ENCODE measurements at regions not wholly inside any gene's neighbourhood (a gene's known extent, or its start where the extent isn't known, plus 50 kb on each side); places are given as distances from the start of the nearest gene placed in this dataset.

DNA sequence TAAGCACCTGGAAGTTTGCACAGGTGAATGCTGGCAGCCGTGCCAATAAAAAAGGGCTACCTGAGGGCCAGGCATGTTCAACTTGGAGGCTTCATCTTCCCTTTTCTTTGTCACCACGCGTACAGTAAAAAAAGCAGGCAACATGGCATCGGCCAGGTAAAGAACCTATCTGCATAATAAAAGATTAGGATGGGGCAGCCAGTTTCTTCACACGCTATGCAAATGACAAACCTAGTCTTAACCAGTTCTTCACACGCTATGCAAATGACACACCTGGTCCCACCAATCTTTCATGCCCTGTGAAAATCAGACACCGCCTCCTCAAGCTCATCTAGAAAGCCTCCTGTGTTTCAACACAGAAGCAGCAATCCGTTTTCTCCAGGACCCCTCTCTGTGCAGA, 413.4 kb downstream of the HLX start:
- DNase-seq (ENCODE audit: low spot score) = no peak

DNA sequence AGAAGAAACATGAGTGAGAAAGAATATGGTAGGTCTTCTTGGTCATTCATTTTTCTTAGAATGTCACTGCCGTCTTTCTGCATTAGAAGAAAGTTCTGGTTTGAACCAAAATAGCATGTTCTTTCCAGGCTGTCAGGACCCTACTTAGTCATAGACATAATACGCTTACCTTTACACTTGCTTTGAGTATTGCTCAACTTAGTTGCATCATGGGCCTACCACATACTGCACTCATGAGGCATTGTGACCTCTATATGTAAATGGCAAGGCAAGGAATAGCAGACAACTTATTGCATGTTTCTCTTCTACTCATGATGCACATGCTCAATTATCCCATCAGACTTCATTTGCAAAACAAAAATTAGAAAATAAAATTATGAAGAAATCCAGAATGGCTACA, 415.0 kb downstream of the HLX start:
- no peak for DNase-seq (ENCODE audit: low spot score)

DNA sequence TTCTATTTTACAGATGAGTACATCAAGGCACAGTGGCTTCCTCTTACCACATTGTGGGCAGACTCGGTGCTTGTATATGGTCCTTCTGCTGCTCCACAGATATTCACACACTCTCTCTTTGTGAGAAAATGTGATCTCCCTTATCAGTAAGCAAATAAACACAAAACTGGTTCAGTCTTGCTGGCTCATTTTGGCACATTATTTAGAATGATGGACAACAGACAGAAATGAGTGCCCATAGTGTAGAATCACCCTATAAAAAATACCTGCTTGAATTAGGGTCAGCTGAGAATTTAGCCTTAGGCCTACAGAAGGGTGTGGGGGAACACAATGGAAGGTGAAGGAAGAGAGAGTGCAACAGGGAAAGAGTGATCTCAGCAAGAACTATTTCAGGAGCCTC, 423.1 kb downstream of the HLX start:
- DNase-seq (ENCODE audit: low spot score) = no peak

DNA sequence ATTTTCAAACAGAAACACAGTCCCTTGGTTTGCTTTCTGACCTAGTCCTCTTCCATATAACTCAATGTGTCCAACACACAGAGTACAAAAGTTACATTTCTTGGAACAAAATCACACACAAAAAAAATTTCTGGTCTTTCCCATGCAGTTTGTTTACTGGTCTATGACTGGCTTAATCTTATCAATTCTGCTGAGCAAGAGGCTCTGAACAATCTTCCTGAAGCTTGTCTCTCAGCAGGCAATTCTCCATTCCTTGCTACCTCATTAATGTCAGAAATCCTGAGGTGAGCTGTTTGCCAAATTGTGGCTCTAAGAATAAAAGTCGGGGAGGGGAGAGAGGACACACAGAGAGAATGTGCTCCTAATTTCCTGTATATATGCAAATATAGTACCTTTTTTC, 423.6 kb downstream of the HLX start:
- DNase-seq (ENCODE audit: low spot score) = peak; percentile 46

DNA sequence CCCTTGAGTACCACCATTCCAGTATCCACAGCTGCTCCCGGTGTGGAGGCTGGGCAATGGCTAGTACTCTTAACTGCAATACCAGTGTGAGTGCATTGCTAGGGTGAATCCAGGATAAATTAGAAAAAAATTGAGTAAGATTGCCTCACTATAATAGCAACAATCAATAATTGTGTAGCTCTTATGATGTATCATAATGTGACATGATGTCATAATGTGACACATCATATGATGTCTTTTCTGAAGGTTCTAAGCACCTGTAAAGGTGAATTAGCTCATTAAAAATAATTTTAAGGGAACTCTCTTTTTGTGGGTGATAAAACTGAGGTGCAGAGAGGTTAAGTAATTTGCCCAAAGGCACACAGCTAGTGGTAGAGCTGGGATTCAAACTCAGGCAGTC, 424.4 kb downstream of the HLX start:
- no peak for DNase-seq (ENCODE audit: low spot score)

DNA sequence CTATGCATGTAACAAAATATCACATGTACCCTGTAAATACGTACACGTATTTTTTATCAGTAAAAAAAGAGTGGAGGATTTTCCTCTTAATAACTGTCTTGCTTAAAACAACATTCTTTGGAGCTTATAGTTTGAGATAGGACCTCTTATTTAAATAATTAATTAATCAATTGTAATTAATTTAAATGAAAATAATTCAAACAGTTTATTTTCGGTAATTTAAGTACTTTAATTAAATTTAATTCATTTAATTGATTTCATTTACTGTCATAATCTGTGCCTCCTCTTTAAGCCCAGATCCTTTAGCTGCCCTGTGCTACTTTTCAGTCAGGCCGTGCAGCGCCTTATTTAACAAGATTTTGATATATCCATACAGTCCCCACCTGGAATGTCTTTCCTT, 427.0 kb downstream of the HLX start:
- no peak for DNase-seq (ENCODE audit: low spot score)

DNA sequence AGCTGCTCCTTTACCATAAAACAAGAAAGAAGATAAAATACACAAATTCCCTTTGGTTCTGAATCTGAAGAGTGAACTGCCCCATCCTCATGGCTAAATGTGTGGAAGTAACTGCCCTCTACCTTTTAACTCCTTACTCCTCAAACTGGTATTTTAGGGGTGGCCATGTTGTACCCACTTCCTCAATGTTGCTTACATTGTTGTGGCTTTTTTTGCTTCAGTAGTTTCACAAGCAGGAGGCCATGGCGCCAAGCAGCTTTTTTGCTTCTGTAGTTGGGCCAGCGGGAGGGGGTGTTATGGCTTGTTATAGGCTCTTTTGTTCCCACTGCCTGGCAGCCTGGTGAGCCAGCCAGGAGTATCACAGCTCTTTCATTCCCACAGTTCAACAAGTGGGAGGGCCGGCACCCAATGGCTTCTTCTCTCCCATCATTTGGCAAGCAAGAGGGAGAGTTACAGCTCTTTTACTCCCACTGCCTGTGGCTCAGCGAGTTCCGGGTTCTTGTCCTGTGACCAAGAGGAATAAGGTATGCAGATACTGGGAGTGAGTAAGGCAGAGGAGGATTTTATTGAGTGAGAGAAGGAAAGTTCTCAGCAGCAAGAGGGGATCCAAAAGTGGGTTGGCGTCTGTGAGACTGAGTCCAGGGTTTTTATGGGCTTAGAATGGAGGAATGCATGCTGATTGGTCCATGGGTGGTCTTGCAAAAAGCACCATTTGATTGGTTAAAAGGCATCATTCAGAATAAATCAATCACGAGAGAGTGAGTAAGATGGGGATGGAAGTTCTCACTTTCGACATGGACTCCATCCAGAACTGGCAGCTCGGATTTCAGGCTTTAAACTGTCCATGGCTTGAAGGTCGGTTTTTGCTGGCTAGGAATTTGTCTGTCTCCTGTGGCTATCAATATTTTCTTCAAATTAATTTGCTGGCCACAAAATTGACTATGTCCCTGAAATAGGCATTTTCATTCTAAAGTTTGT, 429.6 kb downstream of the HLX start:
- no peak for DNase-seq (ENCODE audit: low spot score)

DNA sequence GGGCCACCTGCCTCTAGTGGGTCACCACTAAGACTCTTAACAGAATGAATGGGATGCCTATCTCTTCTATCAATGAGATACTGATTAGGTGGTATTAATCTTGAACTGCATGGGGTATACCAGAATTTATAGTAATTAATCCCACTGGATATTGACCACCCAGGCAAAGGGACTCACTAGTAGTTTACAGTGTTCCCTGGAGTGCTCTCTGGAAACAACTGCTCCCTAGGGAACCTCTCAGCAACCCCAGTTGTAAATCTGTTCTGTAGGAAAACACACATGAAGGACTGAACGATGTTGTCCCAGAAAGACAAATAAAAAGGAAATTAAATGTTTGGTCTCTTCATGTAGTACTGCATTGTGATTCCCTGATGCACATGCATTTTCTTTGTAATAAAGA, 430.5 kb downstream of the HLX start:
- no peak for DNase-seq (ENCODE audit: low spot score)

DNA sequence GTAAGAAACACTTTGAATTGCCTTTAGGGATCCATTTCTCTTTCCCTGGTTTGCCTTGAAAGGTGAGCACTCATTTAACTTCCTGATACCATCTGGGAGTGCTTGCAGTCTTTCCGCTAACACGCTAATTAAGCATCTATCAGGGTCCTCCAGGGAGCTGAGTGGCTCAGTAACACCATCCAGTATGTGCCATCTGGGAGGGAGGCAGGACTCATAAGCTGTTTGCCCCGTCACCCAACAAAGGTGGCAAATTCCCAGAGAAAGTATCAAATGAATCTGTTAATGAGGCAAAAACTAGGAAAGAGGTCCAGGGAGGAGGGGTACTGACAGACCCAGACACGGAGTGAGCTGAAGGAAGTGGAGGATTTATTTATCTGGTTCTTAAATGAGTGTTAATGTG, 430.9 kb downstream of the HLX start:
- no peak for DNase-seq (ENCODE audit: low spot score)

DNA sequence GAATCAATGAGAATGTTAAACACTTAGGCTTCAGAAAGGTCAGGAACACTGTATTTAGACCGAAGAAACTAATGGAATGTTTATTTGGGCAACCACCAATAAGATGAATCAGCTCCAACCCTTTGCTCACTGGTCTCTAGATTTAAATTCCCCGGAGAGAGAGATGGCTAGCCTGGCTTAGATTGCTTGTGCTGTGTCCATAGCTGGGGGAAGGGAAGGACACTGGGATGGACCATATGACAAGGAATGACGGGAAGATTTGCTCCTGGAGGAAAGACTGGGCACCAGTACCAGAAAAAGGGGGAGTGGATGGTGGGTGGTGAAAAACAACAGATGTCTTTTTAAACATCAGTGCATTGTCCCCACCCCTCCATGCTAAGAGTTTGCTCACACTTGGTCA, 426.6 kb downstream of the DUSP10 start:
- DNase-seq (ENCODE audit: low spot score) = peak; percentile 63

DNA sequence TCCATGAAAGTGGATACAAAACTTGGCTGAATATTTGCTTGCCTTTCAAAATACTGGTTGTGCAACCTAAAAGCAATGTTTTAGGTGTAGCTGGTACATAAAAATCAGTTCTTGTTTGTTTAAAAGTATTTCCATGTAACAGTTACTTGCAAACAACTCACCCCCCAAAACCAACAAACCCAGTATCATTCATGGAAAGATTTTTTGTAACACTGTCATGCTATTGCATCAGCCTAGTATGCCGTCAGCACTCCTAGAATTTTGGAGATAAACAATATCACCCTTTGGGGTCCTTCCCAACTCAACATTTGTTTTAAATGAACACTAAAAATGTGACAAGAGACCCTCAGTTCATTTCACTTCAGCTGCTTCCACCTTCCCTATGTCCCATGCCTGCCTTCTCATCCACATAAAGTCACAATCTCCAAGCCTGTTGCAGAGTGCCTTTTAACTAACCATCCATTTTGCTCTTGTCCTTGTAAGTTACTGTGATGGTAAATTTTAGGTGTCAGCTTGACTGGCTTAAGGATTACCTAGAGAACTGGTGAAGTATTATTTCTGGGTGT, 425.3 kb downstream of the DUSP10 start:
- DNase-seq (ENCODE audit: low spot score) = no peak

DNA sequence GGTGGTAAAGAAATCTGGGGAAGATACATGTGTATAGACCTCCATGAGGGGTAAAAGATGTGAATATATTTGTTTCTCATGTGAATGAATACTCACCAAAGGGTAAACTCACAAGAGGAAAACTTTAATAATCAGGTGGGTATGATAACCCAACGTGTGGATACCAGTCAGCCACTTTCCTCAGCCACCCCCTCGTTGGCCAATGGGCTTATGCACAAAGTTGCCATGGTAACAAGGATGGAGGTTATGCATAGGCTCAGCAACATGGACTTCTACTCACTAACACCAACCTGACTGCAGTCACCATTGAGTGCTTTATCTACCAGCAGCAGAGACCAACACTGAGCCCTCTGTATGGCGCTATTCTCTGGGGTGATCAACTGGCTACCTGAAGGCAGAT, 424.4 kb downstream of the DUSP10 start:
- no peak for DNase-seq (ENCODE audit: low spot score)

DNA sequence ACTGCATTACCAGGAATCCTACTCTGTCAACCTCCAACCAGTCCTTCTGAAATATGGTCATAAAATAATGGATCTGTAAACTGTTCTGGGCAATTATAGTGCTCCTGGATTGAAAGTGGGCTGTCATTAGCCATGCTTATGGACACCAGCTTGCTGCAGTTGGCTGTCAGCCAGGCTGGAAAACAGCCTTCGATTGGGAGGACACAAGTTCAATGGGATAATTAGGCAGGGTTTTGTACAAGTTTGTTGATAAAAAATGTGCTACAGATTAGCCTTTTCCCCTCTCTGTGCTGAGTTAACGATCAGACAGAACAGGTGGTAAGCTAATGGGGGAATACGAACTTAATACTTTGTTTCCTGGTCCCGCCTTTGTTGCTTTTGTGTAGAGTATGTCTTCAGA, 413.9 kb downstream of the DUSP10 start:
- no peak for DNase-seq (ENCODE audit: low spot score)

DNA sequence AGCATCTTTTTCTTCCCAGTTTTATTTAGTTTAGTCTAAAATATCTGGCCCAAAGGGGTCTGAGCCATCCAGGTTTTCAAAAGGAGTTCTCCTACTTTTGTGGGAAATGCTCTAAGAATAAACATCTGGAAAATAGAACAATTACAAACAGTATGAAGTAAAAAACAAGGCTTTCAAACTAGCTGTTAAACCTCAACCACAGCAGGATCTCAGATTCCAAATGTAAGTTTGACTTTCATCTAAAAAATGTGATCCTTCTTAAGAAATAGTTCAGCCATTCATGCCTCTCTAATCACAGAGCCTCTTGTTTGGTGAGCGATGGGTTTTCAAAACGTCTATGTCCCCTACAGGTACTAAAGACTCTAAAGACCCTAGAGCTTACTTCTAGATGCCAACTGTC, 413.5 kb downstream of the DUSP10 start:
- DNase-seq (ENCODE audit: low spot score) = no peak

DNA sequence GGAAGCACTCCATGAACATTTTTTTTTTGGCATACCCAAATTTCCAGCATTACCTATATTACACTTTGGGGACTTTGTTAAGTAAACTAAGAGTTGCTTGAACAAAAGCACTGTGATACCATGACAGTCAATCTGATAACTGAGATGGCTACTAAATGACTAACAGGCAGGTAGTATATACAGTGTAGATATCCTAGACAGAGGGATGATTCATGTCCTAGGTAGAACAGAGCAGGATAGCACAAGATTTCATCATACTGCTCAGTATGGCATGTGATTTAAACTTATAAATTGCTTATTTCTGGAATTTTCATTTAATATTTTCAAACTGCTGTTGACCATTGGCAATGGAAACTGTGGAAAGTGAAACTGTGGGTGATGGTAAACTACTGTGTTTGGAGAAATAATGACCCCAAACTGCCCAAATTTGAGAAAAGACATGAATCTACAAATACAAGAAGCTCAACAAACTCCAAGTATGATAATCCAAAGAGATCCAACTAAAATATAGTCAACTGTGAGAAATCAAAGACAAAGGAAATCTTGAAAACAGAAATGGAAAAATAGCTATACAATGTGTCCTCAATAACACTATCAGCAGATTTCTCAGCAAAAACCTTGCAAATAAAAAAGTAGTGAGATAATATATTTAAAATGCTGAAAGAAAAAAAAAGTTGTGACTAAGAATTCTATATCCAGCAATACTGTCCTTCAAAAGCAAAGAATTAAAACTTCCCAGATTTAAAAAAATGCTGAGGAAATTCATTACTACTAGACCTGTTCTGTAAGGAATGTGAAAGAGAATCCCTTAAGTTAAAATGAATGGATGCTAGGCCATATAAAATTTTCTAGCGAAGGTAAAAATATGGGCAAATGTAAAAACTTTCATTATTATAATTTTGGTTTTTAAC, 410.4 kb downstream of the DUSP10 start:
- DNase-seq (ENCODE audit: low spot score) = no peak

DNA sequence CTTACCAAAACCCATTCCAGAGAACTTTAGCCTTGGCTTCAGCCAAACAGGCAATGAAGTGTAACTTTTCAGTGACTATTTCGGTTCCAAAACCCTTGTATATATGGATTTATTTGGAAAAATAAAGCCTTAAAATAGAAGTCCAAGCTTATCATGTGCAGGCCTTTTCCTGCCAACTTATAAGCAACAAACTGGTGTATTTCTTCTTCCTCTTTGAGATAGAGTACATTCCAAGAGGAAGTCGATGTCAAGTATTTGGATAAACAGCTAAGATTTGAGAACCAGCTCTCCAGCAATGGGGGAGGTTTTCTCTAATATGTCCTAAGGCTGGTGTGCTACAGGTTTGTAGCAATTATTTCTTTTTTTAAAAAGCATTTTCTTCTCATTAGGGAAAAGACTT, 407.8 kb downstream of the DUSP10 start:
- DNase-seq (ENCODE audit: low spot score) = peak; percentile 44

DNA sequence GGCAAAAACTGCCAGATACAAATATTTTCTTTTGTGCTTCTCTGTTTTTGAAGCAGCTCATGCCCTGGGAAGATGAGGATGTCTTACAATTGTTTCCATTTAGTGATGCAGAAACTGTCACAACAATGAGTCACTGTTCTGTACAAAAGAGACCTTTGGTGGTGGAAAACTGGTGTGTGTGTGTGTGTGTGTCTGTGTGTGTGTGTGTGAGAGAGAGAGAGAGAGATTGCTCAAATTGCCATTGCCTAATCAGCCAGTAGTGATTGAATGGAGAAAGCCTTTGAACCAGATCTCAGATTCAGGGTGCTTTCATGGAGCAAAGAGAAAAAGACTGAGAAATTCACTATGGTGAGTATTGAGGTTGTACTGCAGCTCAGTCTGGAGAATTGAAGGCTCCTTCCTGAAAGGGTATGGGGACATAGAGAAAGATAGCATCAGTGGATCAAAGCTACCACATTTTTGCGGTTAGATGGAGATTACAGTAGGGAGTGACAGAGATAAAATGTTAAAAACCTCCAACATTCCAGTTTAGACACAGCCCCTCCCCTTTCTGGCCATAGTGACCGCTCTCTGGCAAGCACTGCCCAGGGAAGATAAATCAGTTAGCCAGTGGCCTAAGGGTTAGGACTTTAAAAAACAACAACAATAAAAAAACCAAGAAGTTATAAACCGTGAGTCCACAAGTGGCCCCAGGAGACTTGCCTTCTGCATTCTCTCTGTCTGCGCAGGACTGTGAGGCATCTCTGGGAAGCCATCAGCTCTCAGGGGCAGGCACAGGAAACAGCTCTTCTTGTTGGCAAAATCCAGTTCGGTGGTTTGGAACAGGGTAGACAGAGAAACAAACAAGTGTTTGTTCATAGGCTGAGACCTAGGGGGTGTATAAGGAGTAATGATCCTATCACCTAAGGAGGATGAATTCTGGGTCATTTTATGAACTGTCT, 406.5 kb downstream of the DUSP10 start:
- peak; percentile 88 for DNase-seq (ENCODE audit: low spot score)

DNA sequence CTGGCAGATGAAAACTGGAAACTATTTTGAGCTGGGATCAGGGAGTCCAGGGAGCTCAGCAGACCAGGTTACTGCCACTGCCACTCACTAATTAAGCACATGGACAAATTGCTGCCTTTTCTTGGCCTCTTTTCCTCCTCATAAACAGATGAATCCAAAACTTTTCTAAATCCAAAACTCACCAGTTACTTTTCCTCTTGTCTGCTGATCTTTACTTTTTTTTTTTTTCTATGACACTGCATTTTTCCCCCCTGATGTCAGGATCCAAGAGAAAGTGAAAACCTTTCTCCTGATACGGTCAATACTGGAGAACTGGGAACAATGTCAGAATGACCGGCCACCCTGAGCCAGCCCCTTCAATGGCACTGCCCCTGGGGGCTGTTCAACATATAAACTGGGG, 405.8 kb downstream of the DUSP10 start:
- peak; percentile 67 for DNase-seq (ENCODE audit: low spot score)

DNA sequence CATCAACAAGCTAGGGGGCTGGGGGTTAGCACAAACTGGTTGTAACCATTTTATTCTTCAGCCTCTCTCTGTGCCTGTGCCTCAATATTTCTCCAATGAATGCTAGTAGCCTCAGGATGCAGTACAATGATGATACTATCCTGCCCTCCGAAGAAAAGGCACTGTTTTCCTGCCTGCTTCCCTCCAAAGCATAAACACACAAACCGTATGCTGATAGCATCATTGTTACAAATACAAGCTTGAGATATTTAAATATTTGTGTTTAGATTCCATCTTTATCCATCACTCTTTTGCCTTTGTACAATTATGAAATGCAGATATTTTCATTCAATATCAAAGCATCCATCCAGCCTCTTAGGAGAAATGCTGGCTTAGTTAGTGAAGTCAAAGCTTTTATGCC, 404.8 kb downstream of the DUSP10 start:
- DNase-seq (ENCODE audit: low spot score) = no peak

DNA sequence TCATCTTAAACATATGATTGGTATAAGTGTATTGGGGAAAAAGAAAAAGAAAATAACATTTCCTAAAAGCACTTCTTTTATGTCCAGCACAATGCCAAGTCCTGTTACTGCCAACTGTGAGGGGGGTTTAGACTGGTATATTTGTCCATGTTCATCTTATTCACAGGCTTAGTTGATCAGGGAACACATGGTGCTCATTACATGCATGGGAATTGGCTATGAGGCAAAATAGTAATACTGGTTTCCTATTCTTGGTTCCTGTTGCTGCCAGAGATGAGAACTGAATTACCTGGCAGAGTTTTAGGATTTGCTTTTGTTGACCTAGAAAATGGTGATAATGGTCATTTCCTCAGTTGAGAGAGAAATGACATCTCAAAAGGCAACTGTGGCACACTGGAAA, 398.8 kb downstream of the DUSP10 start:
- no peak for DNase-seq (ENCODE audit: low spot score)

DNA sequence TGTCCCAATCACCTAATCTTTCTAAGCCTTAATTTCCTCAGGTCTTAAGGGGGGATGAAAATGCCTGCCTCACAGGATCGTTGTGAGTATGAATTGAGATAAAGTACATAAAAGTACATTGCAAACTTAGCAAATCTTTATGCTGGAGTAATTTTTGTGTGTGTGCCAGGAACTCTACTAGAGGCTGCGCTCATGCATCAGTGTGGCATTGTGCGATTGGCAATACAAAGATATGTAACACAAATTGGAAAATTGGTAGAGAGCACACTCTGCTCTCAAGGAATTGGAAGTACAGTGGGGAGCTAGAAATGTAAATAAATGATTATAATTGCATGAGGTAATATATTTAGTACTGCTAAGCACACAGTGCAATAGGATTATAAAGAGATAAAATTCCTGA, 398.3 kb downstream of the DUSP10 start:
- DNase-seq (ENCODE audit: low spot score) = peak; percentile 18
